HG03354 (cell line): ENCODE measurements at regions not wholly inside any gene's neighbourhood (a gene's known extent, or its start where the extent isn't known, plus 50 kb on each side); places are given as distances from the start of the nearest gene placed in this dataset.

Source experiments
- ATAC-seq: cut with Tn5 transposase; IDR thresholded peaks from one replicate; pipeline ENCODE4 v1.9.1; 2021; ENCODE audit warnings: mild to moderate bottlenecking; ENCODE audit not compliant: unreplicated experiment, poor library complexity, severe bottlenecking

DNA sequence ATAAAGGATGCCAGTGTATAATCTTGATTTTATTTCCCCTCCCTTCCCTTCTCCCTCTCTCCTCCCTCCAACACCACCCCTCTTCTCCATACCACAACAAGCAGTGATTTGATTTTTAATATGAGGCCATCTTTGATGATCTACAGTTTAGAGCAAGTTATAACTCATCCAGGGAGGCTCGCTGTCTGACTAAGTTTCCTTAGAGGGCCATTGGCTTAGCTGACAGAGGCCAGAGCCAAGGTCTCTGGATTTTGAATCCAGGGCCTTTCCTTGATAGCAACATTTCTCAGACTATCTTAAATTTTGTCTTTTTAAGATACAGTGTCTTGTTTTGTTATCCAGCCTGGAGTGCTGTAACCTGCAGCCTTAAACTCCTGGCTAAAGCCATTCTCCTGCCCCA, 431.0 kb upstream of the USP24 start:
- ATAC-seq, result no peak

DNA sequence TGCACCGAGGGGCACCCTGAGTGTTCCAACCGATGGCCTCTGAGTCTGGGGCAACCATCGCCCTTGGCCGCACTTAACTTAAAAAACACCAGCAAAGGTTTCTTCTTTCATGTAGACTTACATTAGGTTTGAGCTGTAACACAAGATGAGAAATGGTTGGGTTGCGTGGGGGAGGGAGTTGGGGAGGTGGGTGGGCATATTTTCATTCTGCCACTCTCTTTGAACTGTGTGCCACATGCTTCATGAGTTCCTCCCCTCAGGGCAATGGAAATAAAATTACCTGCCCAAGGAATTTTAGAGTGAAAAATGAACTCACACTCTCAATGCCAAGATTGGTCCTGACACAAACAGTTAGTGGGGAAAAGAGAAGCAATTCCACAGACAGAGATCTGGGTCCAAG, 430.1 kb upstream of the USP24 start:
- ATAC-seq, result no peak

DNA sequence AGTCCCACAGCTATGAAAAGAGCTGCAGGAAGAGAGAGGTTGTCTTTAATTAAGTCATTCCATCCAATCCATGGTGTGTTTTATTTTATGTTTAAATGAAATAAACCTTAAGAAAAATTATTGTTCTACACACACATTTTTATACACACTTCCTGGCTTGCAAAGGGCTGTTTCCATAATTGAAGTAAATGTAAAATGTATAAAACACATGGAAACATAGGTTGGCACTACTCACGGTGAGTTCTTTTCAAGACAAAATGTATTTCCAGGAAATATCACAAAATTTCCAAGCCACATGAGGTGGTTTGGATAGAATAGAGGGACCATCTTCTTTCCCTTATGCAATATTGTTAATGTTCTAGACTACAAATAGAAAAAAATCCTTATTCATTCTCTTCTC, 426.8 kb upstream of the USP24 start:
- no peak for ATAC-seq

DNA sequence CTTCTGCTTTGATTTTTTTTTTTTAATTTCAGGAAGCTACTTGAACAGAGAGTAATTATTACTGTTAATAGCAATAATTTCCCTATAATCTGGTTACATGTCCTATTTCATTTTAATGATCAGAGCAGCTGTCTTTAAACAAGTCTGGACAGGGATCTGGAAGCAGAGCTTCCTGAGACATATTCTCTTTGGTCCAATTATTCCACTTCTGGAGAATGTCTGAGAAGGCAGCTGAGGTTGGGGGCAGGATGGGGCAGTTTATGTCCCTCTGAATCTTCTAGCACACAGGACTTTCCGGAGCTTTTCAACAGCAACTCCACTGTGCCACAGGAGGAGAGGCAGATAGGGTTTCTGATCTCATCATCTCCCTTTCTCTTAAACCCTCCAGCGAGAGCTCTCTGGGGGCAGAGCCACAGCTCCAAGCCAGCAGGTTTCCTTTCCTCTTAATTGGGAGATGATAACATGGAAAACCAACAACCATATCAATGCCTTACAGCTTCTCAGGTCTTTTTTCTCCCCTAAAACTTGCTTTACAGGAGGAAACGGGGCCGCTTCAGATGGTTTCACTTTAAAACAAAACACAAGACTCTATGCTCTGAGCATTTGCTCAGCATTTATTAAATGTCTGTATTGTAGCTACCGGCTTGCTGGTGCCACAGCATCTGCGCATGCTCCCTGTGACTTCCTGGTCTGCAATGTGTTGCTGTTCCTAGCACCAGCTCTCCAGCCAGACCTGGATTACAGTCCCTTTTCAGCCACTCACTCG, 425.7 kb upstream of the USP24 start:
- ATAC-seq, result no peak

GRCh38 chr1:55639526-55639925, 424.4 kb upstream of the USP24 start:
- no peak for ATAC-seq

- ATAC-seq, result no peak
These were observed 423.9 kb upstream of the USP24 start for GRCh38 chr1:55639051-55639450.

- ATAC-seq, result no peak
These were observed 421.5 kb upstream of the USP24 start for GRCh38 chr1:55636696-55637095.

DNA sequence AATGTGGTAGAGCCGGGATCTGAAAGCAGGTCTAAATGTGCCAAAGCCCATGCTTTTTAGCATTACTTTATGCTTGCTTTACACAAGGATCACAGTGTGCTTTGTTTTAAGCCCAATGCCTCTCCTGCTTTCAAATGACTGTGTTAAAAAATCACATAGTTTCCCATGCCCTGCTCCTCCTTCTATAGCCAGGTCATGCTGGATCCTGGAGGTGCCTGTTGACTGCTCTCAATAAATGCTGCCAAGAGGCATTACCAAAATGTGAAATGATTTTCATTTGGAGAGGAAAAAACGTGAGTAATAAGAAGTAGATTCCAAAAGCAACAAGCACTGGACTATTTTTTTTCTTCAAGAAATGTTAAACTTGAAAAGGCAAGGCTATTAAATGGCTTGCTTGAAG, 420.7 kb upstream of the USP24 start:
- ATAC-seq, result no peak

DNA sequence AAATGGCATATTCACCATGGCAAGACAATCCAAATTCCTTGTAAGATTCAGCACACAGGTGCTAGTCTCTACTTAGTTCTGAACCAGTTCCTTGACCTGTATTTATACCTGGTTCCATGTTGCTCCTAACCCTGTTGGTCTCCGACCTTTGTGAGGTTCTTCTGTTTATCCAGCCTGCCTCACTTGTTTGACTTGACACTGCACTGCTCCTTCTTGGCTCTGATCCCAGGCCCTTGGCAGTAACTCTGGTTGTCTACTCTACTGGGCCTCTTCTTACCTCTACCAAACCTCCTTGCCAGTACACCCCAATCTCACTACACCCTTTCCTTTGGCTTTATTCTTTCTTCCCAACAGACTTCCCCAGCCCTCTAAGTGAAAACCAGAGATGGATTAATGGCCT, 419.4 kb upstream of the USP24 start:
- ATAC-seq, result no peak

DNA sequence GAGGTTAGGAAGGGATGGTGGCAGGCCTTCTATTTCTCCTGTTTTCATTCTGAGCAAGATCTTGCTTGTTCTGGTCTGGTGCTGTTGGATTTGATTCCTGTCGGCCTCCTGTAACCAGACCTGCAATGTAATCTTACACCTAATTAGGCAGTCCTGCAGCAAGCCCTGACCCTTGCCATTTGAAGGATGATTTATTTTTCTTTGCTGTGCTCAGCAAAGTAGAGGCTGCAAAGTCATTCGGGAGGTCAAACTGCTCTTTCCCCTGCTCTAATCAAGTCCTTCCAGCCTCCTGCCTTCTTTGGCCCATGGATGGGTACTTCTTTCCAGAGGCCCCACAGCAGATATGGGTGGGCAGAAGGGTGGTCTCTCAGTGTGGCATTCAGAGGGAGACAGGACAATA, 417.7 kb upstream of the USP24 start:
- ATAC-seq, result no peak

- ATAC-seq, result no peak
These were observed 416.9 kb upstream of the USP24 start for GRCh38 chr1:55632058-55632457.

GRCh38 chr1:55631509-55631908, 416.3 kb upstream of the USP24 start:
- no peak for ATAC-seq

DNA sequence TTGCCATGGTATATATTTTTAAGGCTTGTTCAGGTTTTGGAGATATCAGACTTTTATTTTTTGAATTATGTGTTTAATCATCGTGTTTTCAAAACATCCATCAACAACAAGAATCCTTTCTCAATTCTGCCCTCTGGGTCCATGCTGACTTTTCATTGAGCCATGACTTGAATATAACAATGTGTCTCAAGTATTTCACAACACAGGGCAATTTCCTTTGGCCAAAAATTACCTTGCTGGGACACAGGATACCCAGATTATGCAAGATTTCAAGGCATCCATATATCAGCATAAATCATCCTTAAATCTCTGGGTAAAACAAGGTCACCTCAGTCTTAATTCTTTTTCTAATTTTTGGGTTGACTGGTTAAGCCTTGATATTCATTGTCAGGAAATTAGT, 411.2 kb upstream of the USP24 start:
- no peak for ATAC-seq

DNA sequence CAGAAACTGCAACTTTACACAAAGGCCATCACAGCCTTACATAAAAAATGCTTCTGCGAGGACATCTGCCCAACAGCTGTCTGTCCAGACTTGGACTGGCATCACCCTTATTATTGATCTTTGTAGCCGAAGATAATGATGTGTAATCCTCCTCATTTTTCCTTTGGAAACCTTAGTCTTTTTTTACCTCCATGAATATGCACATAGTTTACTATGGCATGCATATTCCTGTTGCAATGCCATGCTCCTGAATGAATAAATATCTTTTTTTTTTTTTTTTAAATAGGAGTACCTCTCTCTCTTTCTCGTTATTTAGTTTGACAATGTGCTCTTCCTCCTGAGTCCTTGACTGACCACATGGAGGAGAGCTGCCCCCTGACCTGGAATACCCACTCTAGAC, 409.6 kb upstream of the USP24 start:
- ATAC-seq, result no peak

DNA sequence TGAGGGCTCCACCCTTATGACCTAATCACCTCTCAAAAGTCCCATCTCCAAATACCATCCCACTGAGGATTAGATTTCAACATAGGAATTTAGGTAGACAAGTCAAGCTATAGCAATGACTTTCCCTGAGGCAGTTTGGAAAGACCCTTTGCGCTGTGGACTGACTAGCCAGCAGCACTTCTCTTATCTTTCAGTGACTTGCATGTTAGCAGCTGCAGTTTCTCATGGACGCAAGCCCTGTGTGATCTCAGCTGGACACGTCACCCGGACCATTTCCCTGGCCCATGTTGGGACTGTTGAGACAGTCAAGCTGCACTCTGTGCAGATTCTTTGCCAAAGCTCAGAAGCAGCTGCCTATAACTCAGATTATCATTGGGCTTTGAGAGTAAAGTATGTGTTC, 408.1 kb upstream of the USP24 start:
- no peak for ATAC-seq

GRCh38 chr1:55622074-55622473, 406.9 kb upstream of the USP24 start:
- no peak for ATAC-seq

- ATAC-seq, result no peak
These were observed 403.0 kb upstream of the USP24 start for GRCh38 chr1:55618199-55618598.

DNA sequence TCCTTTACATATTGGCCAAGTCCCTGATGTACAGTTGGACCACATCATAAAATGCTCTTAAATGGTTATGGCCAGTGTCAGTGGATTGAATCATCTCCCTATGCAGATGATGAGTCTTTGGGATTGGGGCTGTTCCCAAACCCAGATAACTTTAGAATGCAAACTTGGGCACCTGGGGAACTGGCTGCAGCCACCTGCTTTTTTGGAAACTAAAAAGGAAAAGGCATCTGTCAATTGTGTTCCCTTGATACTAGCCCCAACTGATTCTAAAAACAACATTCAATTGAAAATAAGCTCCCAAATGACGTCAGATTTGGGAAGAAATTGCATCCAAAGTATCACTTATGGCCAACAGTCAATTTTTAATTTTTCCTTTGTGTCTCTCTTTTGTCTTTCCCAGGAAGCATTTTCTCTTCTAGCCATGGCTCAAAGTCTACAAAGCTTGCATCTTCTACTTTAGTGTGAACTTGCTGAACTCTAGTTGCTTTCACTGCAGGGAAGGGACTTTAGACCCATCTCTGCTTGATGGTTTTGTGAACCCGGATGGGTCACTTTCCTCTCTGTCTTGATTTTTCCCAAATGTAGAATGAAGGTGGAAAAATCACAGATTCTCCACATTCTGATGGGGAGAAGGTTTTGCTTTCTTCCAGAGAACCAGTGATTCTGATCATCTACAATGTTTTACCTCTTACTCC, 402.3 kb upstream of the USP24 start:
- no peak for ATAC-seq

- ATAC-seq, result no peak
These were observed 397.8 kb upstream of the USP24 start for GRCh38 chr1:55612988-55613387.

- ATAC-seq, result no peak
These were observed 396.0 kb upstream of the USP24 start for GRCh38 chr1:55611123-55611522.

GRCh38 chr1:55610203-55610602, 395.0 kb upstream of the USP24 start:
- ATAC-seq, result no peak

- no peak for ATAC-seq
These were observed 394.5 kb upstream of the USP24 start for GRCh38 chr1:55609630-55610029.
